ENCODE measurements at regions not wholly inside any gene's neighbourhood (a gene's known extent, or its start where the extent isn't known, plus 50 kb on each side); places are given as distances from the start of the nearest gene placed in this dataset.

- TF ChIP-seq RAD21 (IDR thresholded peaks at IDR 0.05; ENCODE audit: insufficient read depth, low read depth, low read length): no peak
- no peak for TF ChIP-seq ZBTB4 (CRISPR knock-in tag; IDR thresholded peaks at IDR 0.05)
- TF ChIP-seq, protein P1, sequence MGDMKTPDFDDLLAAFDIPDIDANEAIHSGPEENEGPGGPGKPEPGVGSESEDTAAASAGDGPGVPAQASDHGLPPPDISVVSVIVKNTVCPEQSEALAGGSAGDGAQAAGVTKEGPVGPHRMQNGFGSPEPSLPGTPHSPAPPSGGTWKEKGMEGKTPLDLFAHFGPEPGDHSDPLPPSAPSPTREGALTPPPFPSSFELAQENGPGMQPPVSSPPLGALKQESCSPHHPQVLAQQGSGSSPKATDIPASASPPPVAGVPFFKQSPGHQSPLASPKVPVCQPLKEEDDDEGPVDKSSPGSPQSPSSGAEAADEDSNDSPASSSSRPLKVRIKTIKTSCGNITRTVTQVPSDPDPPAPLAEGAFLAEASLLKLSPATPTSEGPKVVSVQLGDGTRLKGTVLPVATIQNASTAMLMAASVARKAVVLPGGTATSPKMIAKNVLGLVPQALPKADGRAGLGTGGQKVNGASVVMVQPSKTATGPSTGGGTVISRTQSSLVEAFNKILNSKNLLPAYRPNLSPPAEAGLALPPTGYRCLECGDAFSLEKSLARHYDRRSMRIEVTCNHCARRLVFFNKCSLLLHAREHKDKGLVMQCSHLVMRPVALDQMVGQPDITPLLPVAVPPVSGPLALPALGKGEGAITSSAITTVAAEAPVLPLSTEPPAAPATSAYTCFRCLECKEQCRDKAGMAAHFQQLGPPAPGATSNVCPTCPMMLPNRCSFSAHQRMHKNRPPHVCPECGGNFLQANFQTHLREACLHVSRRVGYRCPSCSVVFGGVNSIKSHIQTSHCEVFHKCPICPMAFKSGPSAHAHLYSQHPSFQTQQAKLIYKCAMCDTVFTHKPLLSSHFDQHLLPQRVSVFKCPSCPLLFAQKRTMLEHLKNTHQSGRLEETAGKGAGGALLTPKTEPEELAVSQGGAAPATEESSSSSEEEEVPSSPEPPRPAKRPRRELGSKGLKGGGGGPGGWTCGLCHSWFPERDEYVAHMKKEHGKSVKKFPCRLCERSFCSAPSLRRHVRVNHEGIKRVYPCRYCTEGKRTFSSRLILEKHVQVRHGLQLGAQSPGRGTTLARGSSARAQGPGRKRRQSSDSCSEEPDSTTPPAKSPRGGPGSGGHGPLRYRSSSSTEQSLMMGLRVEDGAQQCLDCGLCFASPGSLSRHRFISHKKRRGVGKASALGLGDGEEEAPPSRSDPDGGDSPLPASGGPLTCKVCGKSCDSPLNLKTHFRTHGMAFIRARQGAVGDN (IDR thresholded peaks at IDR 0.05): no peak
- no peak for TF ChIP-seq ATF3 (IDR thresholded peaks at IDR 0.05; ENCODE audit: borderline replicate concordance, extremely low read depth, low read depth, low read length)
- no peak for TF ChIP-seq REST (IDR thresholded peaks at IDR 0.05; ENCODE audit: low read depth, low read length)
- TF ChIP-seq NFIC (IDR thresholded peaks at IDR 0.05; ENCODE audit: low read depth, low read length): no peak
Measured at GRCh38 chr16:11494029-11494428, 92.7 kb downstream of the LITAF start.

All from GM12878 (cell line).